ENCODE measurements at regions not wholly inside any gene's neighbourhood (a gene's known extent, or its start where the extent isn't known, plus 50 kb on each side); places are given as distances from the start of the nearest gene placed in this dataset.

DNA sequence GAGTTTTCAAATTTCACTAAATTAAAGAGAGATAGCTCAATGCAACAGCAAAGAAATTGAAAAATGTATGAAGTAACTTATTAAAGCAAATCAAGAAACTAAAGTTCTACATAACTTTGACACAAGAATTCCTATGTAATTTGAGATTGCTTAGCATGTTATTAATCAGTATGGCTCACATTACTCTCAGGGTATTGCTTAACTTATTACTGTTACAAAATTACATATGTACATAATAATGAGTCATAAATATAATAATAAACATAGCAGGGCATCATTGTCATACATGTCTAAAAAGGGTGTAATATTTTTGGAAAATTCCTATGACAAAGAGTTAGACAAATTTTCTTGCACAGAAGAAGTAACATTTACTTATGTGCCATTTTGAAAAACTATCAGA lies 75.0 kb downstream of the ZWINT start:
- Histone ChIP-seq H3K9me3 (ENCODE audit: low read length) (no peaks in the 10 kb centered on the region), H3K27ac (ENCODE audit: low read length) (no peak overlapping the region), H3K4me2 (ENCODE audit: low read length) (no peak overlapping the region), H3K79me2 (replicated peaks; ENCODE audit: insufficient read depth, low read length) (no peaks in the 10 kb centered on the region), H3K27me3 (ENCODE audit: insufficient read depth, low read depth, low read length) (no peaks in the 10 kb centered on the region), H4K20me1 (ENCODE audit: insufficient read depth) (no peaks in the 10 kb centered on the region), H3K9ac (ENCODE audit: low read length) (no peak overlapping the region), H3K4me3 (ENCODE audit: low read length) (no peak overlapping the region), H3K9me2 (ENCODE audit: insufficient read depth, low read length) (no peaks in the 10 kb centered on the region), H3K36me3 (ENCODE audit: insufficient read depth, low read length) (no peaks in the 10 kb centered on the region), H3F3A (ENCODE audit: insufficient read depth, low read length, poor library complexity, severe bottlenecking) (no peaks in the 10 kb centered on the region), H2AFZ (ENCODE audit: low read depth, low read length) (no peak overlapping the region)
- TF ChIP-seq POLR2AphosphoS5 (IDR thresholded peaks at IDR 0.05) (no peak), CTCF (IDR thresholded peaks at IDR 0.05; ENCODE audit: poor library complexity, severe bottlenecking) (no peak), RAD21 (conservative IDR thresholded peaks at IDR 0.05) (no peak), EZH2 (IDR thresholded peaks at IDR 0.05; ENCODE audit: borderline replicate concordance, insufficient read depth, low read length, poor library complexity, severe bottlenecking) (no peak), EP300 (conservative IDR thresholded peaks at IDR 0.05; ENCODE audit: poor library complexity, severe bottlenecking) (no peak), SMC3 (conservative IDR thresholded peaks at IDR 0.05; ENCODE audit: poor library complexity) (no peak), MXI1 (conservative IDR thresholded peaks at IDR 0.05; ENCODE audit: poor library complexity, severe bottlenecking) (no peak)

GRCh38 chr10:56279270-56279669 lies 81.8 kb downstream of the ZWINT start:
- no peaks in the 10 kb centered on the region for H3K79me2 ChIP-seq (replicated peaks; ENCODE audit: insufficient read depth, low read length)
- no peak overlapping the region for H3K27ac ChIP-seq (ENCODE audit: low read length)
- H3F3A ChIP-seq (ENCODE audit: insufficient read depth, low read length, poor library complexity, severe bottlenecking), result no peaks in the 10 kb centered on the region
- no peak overlapping the region for H2AFZ ChIP-seq (ENCODE audit: low read depth, low read length)
- H3K9me3 ChIP-seq (ENCODE audit: low read length), result no peaks in the 10 kb centered on the region
- TF ChIP-seq RAD21 (conservative IDR thresholded peaks at IDR 0.05) (no peak), REST (IDR thresholded peaks at IDR 0.05; ENCODE audit: borderline replicate concordance) (no peak), TAF1 (IDR thresholded peaks at IDR 0.05; ENCODE audit: low read depth) (no peak), SMC3 (conservative IDR thresholded peaks at IDR 0.05; ENCODE audit: poor library complexity) (no peak), MXI1 (conservative IDR thresholded peaks at IDR 0.05; ENCODE audit: poor library complexity, severe bottlenecking) (no peak), EZH2 (IDR thresholded peaks at IDR 0.05; ENCODE audit: borderline replicate concordance, insufficient read depth, low read length, poor library complexity, severe bottlenecking) (no peak), CTCF (IDR thresholded peaks at IDR 0.05; ENCODE audit: poor library complexity, severe bottlenecking) (no peak)
- no peaks in the 10 kb centered on the region for H3K9me2 ChIP-seq (ENCODE audit: insufficient read depth, low read length)
- H3K4me3 ChIP-seq (ENCODE audit: low read length), result no peak overlapping the region
- H3K9ac ChIP-seq (ENCODE audit: low read length), result no peak overlapping the region
- H3K4me2 ChIP-seq (ENCODE audit: low read length), result no peak overlapping the region
- H4K20me1 ChIP-seq (ENCODE audit: insufficient read depth), result no peaks in the 10 kb centered on the region
- no peaks in the 10 kb centered on the region for H3K36me3 ChIP-seq (ENCODE audit: insufficient read depth, low read length)
- no peaks in the 10 kb centered on the region for H3K27me3 ChIP-seq (ENCODE audit: insufficient read depth, low read depth, low read length)

Data from neural cell (in vitro differentiated cells).